MM.1S (cell line): ENCODE measurements at regions not wholly inside any gene's neighbourhood (a gene's known extent, or its start where the extent isn't known, plus 50 kb on each side); places are given as distances from the start of the nearest gene placed in this dataset.

Experiments used
- CTCF ChIP-seq: fragments of 300-600 bp; sonication (generic); IDR thresholded peaks from 2 replicates; pipeline ENCODE4 v1.5.1; 2016; ENCODE audit warnings: antibody characterized with exemption, low read length, mixed read lengths
- EZH2 ChIP-seq: fragments of 300-600 bp; sonication (generic); optimal IDR thresholded peaks from 2 replicates; pipeline ENCODE3; 2017; ENCODE audit warnings: low read depth, mild to moderate bottlenecking, antibody characterized with exemption, low read length, mixed read lengths

- no peak for TF ChIP-seq CTCF
- TF ChIP-seq EZH2: no peak
Measured at GRCh38 chr18:45202061-45202460, 413.2 kb upstream of the SLC14A2 start.
